ENCODE measurements at regions not wholly inside any gene's neighbourhood (a gene's known extent, or its start where the extent isn't known, plus 50 kb on each side); places are given as distances from the start of the nearest gene placed in this dataset.

DNA sequence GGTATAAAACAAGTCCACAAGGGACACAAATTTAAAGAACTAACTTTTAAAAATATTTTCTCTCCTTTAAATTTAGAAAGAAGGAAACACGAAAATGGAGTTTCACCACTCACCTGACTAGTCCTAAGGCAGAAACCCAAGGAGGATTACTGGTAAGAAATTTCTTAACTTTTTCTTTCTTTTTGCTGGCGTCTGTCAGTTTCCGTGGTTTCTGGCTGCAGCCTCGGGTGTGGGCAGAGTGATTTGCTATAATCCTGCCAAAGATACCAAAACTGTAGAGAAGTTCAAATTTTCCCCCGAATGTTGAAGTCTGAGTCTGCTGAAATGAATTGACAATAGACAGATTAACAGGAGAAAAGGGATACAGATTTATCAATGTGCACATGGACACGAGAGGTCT is 843.6 kb upstream of the ALCAM start:
- Histone ChIP-seq H3K4me2 (ENCODE audit: insufficient read depth in 1 of 2, low read depth in 2 of 2, low read length in 2 of 2) (no peak overlapping the region), H3K4me3 (ENCODE audit: extremely low read depth in 1 of 4, insufficient read depth in 2 of 4, low read depth in 3 of 4, low read length in 4 of 4) (no peak overlapping the region), H3K4me1 (replicated peaks in 1 of 4; ENCODE audit: control insufficient read depth in 3 of 4, insufficient read depth in 4 of 4, low read length in 3 of 4) (peaks cover 0 to 17% (median 10%) of the 10 kb centered on the region in 4 experiments; a peak in 4 of 7 replicates), H3K56ac (replicated peaks; ENCODE audit: insufficient read length, low read depth, low read length) (no peak overlapping the region), H2BK20ac (ENCODE audit: low read length) (no peak overlapping the region), H2AK5ac (ENCODE audit: low read depth, low read length) (no peak overlapping the region), H2BK15ac (ENCODE audit: low read length) (no peak overlapping the region), H4K20me1 (replicated peaks in 1 of 2; ENCODE audit: control insufficient read depth in 1 of 2, insufficient read depth in 2 of 2, low read length in 2 of 2) (no peaks in the 10 kb centered on the region), H3K79me1 (ENCODE audit: low read depth, low read length) (no peaks in the 10 kb centered on the region), H4K5ac (ENCODE audit: insufficient read length, low read depth, low read length) (no peak overlapping the region), H3K27ac (ENCODE audit: low read depth, low read length) (no peak overlapping the region), H4K8ac (ENCODE audit: extremely low read depth, insufficient read depth, low read length) (no peak overlapping the region), H3K36me3 (ENCODE audit: control insufficient read depth in 2 of 4, insufficient read depth in 4 of 4, low read length in 3 of 4) (no peaks in the 10 kb centered on the region), H3K14ac (ENCODE audit: insufficient read length) (no peak overlapping the region), H3K27me3 (replicated peaks in 1 of 4; ENCODE audit: control insufficient read depth in 3 of 4, extremely low read depth in 1 of 4, insufficient read depth in 3 of 4, low read length in 3 of 4) (no peaks in the 10 kb centered on the region), H4K91ac (replicated peaks; ENCODE audit: insufficient read length, low read length) (no peak overlapping the region), H3K9me3 (ENCODE audit: insufficient read depth in 2 of 2, low read depth in 1 of 2, low read length in 1 of 2) (no peaks in the 10 kb centered on the region; a peak in 1 of 4 replicates), H2AFZ (ENCODE audit: low read length) (no peak overlapping the region), H3K9ac (replicated peaks in 1 of 4; ENCODE audit: extremely low read depth in 1 of 4, low read depth in 3 of 4, low read length in 3 of 4) (no peak overlapping the region), H3K23me2 (ENCODE audit: low read depth, low read length) (no peaks in the 10 kb centered on the region), H2BK12ac (ENCODE audit: low read depth, low read length) (no peak overlapping the region), H2BK5ac (ENCODE audit: low read depth, low read length) (no peak overlapping the region), H3K23ac (ENCODE audit: insufficient read length) (no peak overlapping the region), H3K4ac (replicated peaks; ENCODE audit: insufficient read length, low read depth, low read length) (no peak overlapping the region), H3K79me2 (ENCODE audit: control insufficient read depth in 1 of 2, insufficient read depth in 2 of 2, low read length in 2 of 2) (no peaks in the 10 kb centered on the region), H2BK120ac (replicated peaks; ENCODE audit: low read depth, low read length) (no peak overlapping the region), H3K18ac (ENCODE audit: extremely low read depth, low read length) (no peak overlapping the region)
- no peak for FAIRE-seq
- whole genome bisulfite sequencing, 2 experiments (ENCODE audit: extremely low coverage in 1 of 2, insufficient coverage in 1 of 2, insufficient read length in 1 of 2, insufficient replicate concordance in 2 of 2, low coverage in 1 of 2, low lambda C conversion rate in 2 of 2, missing lambda C conversion rate in 1 of 2), result 68% methylated on average over 6 of the region's 6 CpGs; no CpG with 5 or more reads in 1 of the 2 experiments
- DNase-seq (ENCODE audit: low read depth in 1 of 2, low spot score in 2 of 2), result no peak
- POLR2A ChIA-PET (ENCODE audit: partially characterized antibody), result no interaction called here
- CTCF ChIA-PET (ENCODE audit: partially characterized antibody), result no interaction called here
- no peak for TF ChIP-seq GABPA (IDR thresholded peaks at IDR 0.05; ENCODE audit: borderline replicate concordance, insufficient read depth, low read length)
- TF ChIP-seq CTBP2 (IDR thresholded peaks at IDR 0.05; ENCODE audit: borderline replicate concordance, insufficient read depth, insufficient read length, low read length), result no peak
- TF ChIP-seq TBP (IDR thresholded peaks at IDR 0.05; ENCODE audit: low read depth, low read length), result no peak
- no peak for TF ChIP-seq CREB1 (IDR thresholded peaks at IDR 0.05)
- TF ChIP-seq TCF12 (IDR thresholded peaks at IDR 0.05; ENCODE audit: low read depth, low read length), result no peak
- no peak for TF ChIP-seq POU5F1 (IDR thresholded peaks at IDR 0.05; ENCODE audit: low read depth, low read length)
- no peak for TF ChIP-seq TAF7 (optimal IDR thresholded peaks at IDR 0.05; ENCODE audit: borderline replicate concordance, low read depth, low read length)
- no peak for TF ChIP-seq CBX5 (IDR thresholded peaks at IDR 0.05; ENCODE audit: low read depth, low read length)
- TF ChIP-seq SAP30 (IDR thresholded peaks at IDR 0.05; ENCODE audit: insufficient read depth, insufficient replicate concordance, low read length), result no peak
- no peak for TF ChIP-seq TAF1 (IDR thresholded peaks at IDR 0.05; ENCODE audit: low read depth, low read length)
- TF ChIP-seq CHD2 (IDR thresholded peaks at IDR 0.05; ENCODE audit: low read length), result no peak
- no peak for TF ChIP-seq ASH2L (IDR thresholded peaks at IDR 0.05; ENCODE audit: low read length)
- TF ChIP-seq PHF8 (conservative IDR thresholded peaks at IDR 0.05; ENCODE audit: low read depth, low read length), result no peak
- TF ChIP-seq MAFK (IDR thresholded peaks at IDR 0.05; ENCODE audit: low read depth, low read length), result no peak
- TF ChIP-seq RNF2 (IDR thresholded peaks at IDR 0.05; ENCODE audit: borderline replicate concordance, low read depth, low read length, missing control alignments, poor library complexity, severe bottlenecking), result no peak
- TF ChIP-seq ZNF274 (IDR thresholded peaks at IDR 0.05; ENCODE audit: borderline replicate concordance, extremely low read depth, low read length), result no peak
